Trophoblast cell (in vitro differentiated cells and primary cell): ENCODE measurements at regions not wholly inside any gene's neighbourhood (a gene's known extent, or its start where the extent isn't known, plus 50 kb on each side); places are given as distances from the start of the nearest gene placed in this dataset.
"Not testable (repeated sequence)": the region's sequence is repeated elsewhere in the genome, so short reads cannot be mapped to it uniquely, and the experiment has no call there.

Experiments used
- DNase-seq, 2 donors: peaks; one replicate each; pipeline ENCODE4 v3.0.0-alpha.2; 2016
- H2AFZ ChIP-seq: 2 replicates; pipeline ENCODE4 v1.6.1; 2013; ENCODE audit warnings: low read length, moderate library complexity, mild to moderate bottlenecking; ENCODE audit not compliant: insufficient read depth, poor library complexity
- H2AK5ac ChIP-seq: 2 replicates; pipeline ENCODE4 v1.6.1; 2013; ENCODE audit warnings: mild to moderate bottlenecking, low read length
- H2BK120ac ChIP-seq: 2 replicates; pipeline ENCODE4 v1.6.1; 2013; ENCODE audit warnings: low read length, mild to moderate bottlenecking, moderate library complexity; ENCODE audit not compliant: insufficient read depth, poor library complexity
- H2BK12ac ChIP-seq: 2 replicates; pipeline ENCODE4 v1.6.1; 2013; ENCODE audit warnings: mild to moderate bottlenecking, low read length, moderate library complexity
- H2BK5ac ChIP-seq: 2 replicates; pipeline ENCODE4 v1.6.1; 2013; ENCODE audit warnings: low read length, low read depth, moderate library complexity, mild to moderate bottlenecking; ENCODE audit not compliant: poor library complexity
- H3K14ac ChIP-seq: 2 replicates; pipeline ENCODE4 v1.6.1; 2013; ENCODE audit warnings: mild to moderate bottlenecking, low read length
- H3K18ac ChIP-seq: 2 replicates; pipeline ENCODE4 v1.6.1; 2013; ENCODE audit warnings: mild to moderate bottlenecking, low read length
- H3K23ac ChIP-seq: 2 replicates; pipeline ENCODE4 v1.6.1; 2013; ENCODE audit warnings: low read length
- H3K27ac ChIP-seq: 2 replicates; pipeline ENCODE4 v1.5.1; 2013; ENCODE audit warnings: low read depth, mild to moderate bottlenecking, inconsistent platforms, low read length, moderate library complexity
- H3K27me3 ChIP-seq: 2 replicates; pipeline ENCODE4 v1.6.1; 2013; ENCODE audit warnings: inconsistent platforms, mild to moderate bottlenecking, low read length, moderate library complexity; ENCODE audit not compliant: insufficient read depth
- H3K36me3 ChIP-seq, 2 experiments: 1 replicate in 1 of 2; 2 replicates in 1 of 2; pipeline ENCODE4 v1.6.1; 2013; ENCODE audit warnings: low read length in 2 of 2, mild to moderate bottlenecking in 2 of 2, moderate library complexity in 1 of 2; ENCODE audit not compliant: insufficient read depth in 2 of 2, control insufficient read depth in 1 of 2
- H3K4ac ChIP-seq: 2 replicates; pipeline ENCODE4 v1.6.1; 2013; ENCODE audit warnings: low read depth, mild to moderate bottlenecking, low read length, moderate library complexity
- H3K4me1 ChIP-seq, 2 experiments: 1 replicate in 1 of 2; 2 replicates in 1 of 2; pipeline ENCODE4 v1.6.1; 2013; ENCODE audit warnings: low read length in 2 of 2, mild to moderate bottlenecking in 2 of 2, moderate library complexity in 1 of 2; ENCODE audit not compliant: insufficient read depth in 2 of 2, control insufficient read depth in 1 of 2
- H3K4me2 ChIP-seq: 2 replicates; pipeline ENCODE4 v1.6.1; 2013; ENCODE audit warnings: inconsistent platforms, mild to moderate bottlenecking, low read length, moderate library complexity
- H3K4me3 ChIP-seq: 2 replicates; pipeline ENCODE4 v1.5.1; 2013; ENCODE audit warnings: mild to moderate bottlenecking, low read depth, low read length, inconsistent platforms
- H3K79me1 ChIP-seq: one replicate; pipeline ENCODE4 v1.6.1; 2013; ENCODE audit warnings: low read length
- H3K79me2 ChIP-seq: 2 replicates; pipeline ENCODE4 v1.6.1; 2013; ENCODE audit warnings: low read length, mild to moderate bottlenecking; ENCODE audit not compliant: control insufficient read depth, insufficient read depth, poor library complexity
- H3K9ac ChIP-seq: 2 replicates; pipeline ENCODE4 v1.6.1; 2013; ENCODE audit warnings: mild to moderate bottlenecking, low read length
- H3K9me3 ChIP-seq: 2 replicates; pipeline ENCODE4 v1.6.1; 2013; ENCODE audit warnings: low read depth, mild to moderate bottlenecking, control low read depth, inconsistent platforms, low read length; ENCODE audit not compliant: insufficient read depth
- H4K12ac ChIP-seq: 2 replicates; pipeline ENCODE4 v1.6.1; 2013; ENCODE audit warnings: low read depth, mild to moderate bottlenecking, low read length, moderate library complexity
- H4K8ac ChIP-seq: 2 replicates; pipeline ENCODE4 v1.6.1; 2013; ENCODE audit warnings: low read depth, mild to moderate bottlenecking, low read length, moderate library complexity
- H4K91ac ChIP-seq: one replicate; pipeline ENCODE4 v1.6.1; 2013; ENCODE audit warnings: low read depth, mild to moderate bottlenecking, low read length, moderate library complexity
- WGBS: extraction: QIAGEN DNeasy Blood & Tissue Kit; methylation state at CpG from one replicate; pipeline ENCODE4 v1.1.7; 2013; ENCODE audit warnings: missing lambda C conversion rate; ENCODE audit not compliant: insufficient read length, insufficient coverage; ENCODE audit errors: extremely low coverage; 5-methylcytosine and 5-hydroxymethylcytosine counted together

DNA sequence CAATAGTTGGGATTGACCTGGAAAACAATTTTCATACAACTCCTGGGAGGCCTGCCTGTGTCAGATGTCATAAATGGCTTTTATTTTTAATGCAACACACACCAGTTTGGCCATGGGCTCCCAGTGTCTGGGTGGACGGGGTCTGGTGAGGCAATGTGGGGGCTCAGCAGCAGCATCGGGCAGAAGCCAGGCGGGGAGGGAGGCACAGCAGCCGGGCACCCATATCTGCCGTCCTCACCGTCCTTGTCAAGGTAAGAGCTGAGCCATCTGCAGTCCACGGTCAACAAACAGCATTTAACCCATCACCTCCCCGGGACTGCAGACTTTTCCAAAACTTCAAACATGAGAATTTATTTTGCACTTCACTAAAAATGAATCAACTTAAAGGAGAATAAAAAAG, 154.0 kb upstream of the ZNF469 start:
- H3K4me1 ChIP-seq, H3K18ac ChIP-seq, H4K12ac ChIP-seq, H3K4me2 ChIP-seq, H3K23ac ChIP-seq, H3K79me2 ChIP-seq, H2BK120ac ChIP-seq, H2AFZ ChIP-seq, H3K9ac ChIP-seq, H3K4me3 ChIP-seq, H4K91ac ChIP-seq, H4K8ac ChIP-seq, H2BK5ac ChIP-seq, H3K14ac ChIP-seq, H3K27me3 ChIP-seq, H3K27ac ChIP-seq, H3K9me3 ChIP-seq, H3K79me1 ChIP-seq, H3K4ac ChIP-seq, DNase-seq, H2BK12ac ChIP-seq, H3K36me3 ChIP-seq, H2AK5ac ChIP-seq: not testable (repeated sequence)
- no CpG with 5 or more reads among the region's 8 CpGs for WGBS

DNA sequence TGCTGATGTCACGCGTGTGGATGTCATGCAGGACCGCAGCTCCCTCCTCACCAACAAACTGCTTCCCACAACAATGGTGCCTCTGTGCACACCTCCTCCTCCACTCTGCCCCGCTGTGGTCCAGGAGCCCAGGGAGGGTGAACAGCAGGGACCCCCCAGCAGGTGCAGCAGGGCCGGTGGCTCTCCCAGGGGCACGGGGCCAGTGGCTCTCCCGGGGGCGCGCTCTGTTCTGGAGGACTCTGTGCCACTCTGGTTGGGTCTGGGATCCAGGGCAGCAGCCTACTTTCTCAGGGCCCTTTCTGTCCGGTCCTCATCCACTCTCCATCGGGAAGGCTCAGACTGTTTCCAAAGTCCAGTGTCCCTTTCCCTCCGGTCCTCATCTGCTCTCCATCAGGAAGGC, 153.0 kb upstream of the ZNF469 start:
- not testable (repeated sequence) for H3K79me2 ChIP-seq, H4K91ac ChIP-seq, H3K9ac ChIP-seq, DNase-seq, H2BK5ac ChIP-seq, H3K14ac ChIP-seq, H2AK5ac ChIP-seq, H3K27me3 ChIP-seq, H3K36me3 ChIP-seq, H3K23ac ChIP-seq, H3K18ac ChIP-seq, H3K79me1 ChIP-seq, H3K4ac ChIP-seq, H3K27ac ChIP-seq, H3K4me1 ChIP-seq, H3K9me3 ChIP-seq, H4K12ac ChIP-seq, H2BK12ac ChIP-seq, H2BK120ac ChIP-seq, H3K4me2 ChIP-seq, H2AFZ ChIP-seq, H4K8ac ChIP-seq
- peak overlapping the region; percentile 36 for H3K4me3 ChIP-seq
- WGBS, result no CpG with 5 or more reads among the region's 12 CpGs

DNA sequence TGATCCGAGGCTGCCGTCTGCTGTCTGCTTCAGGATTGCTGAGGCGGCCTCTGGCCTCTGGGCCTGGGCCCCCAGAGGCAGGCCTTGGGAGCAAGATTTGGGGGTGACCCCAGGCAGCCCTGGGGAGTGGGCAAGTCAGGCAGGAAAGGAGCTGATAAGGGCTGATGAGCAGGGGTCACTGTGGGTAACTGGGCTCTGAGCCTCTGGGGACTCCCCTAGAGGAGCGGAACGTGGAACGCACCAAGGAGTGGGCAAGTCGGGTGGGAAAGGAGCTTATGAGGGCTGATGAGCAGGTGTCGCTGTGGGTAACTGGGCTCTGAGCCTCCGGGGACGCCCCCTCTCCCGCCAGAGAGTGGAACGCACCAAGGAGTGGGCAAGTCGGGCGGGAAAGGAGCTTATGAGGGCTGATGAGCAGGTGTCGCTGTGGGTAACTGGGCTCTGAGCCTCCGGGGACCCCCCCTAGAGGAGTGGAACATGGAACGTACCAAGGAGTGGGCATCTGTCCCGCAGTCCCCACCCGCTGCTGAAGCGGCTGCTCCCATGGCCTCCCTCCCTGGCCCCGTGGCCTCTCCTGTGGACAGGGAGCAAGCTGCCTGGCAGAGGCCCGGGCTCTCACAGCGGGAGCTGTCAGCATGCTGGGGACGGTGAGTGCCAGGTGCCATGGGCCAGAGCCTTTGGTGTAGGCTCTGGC, 152.3 kb upstream of the ZNF469 start:
- not testable (repeated sequence) for H2AK5ac ChIP-seq, H3K27me3 ChIP-seq, H2AFZ ChIP-seq, H3K9me3 ChIP-seq, H3K36me3 ChIP-seq, H3K14ac ChIP-seq, H3K9ac ChIP-seq, H2BK12ac ChIP-seq, H3K4ac ChIP-seq, H4K12ac ChIP-seq, H4K8ac ChIP-seq, H3K79me1 ChIP-seq, H3K27ac ChIP-seq, H3K4me2 ChIP-seq, H3K18ac ChIP-seq, H2BK5ac ChIP-seq, H2BK120ac ChIP-seq, H4K91ac ChIP-seq, H3K4me3 ChIP-seq, DNase-seq, H3K79me2 ChIP-seq, H3K23ac ChIP-seq
- H3K4me1 ChIP-seq, result peaks cover 11% of the 10 kb centered on the region in 2 experiments
- WGBS, result no CpG with 5 or more reads among the region's 24 CpGs

DNA sequence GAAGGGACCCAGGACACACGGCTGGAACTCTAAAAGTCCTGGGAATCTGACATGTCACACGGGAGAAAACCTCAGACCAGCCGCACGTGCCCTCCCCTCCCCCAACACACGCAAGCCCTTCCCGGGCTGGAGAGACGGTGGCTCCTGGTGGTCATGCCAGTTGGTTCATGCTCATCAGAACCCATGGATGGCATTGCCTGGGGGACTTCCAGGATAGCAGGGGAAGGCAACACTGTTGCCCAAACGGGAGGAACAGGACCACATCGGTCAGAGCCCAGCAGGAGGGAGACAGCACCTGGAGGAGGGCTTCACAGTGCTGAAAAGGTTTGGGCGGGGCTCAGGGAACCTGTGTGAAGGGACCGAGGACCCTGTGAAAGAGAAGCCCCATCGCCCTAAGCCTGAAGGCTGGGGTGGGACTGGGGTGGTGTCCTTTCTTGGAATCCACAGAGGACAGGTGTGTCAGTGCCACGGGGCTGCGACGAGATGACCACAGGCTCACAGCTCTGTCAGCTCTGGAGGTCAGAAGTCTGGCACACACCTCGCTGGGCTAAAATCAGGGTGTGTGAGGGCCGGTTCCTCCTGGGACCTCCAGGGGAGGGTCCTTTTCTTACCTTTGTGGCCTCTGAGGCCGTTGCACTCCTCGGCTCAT, 151.7 kb upstream of the ZNF469 start:
- not testable (repeated sequence) for H2AK5ac ChIP-seq, H3K4ac ChIP-seq, H2BK120ac ChIP-seq, H2BK5ac ChIP-seq, H3K14ac ChIP-seq, H3K23ac ChIP-seq, H3K79me2 ChIP-seq, H2AFZ ChIP-seq, H3K4me3 ChIP-seq, H3K36me3 ChIP-seq, DNase-seq, H3K9me3 ChIP-seq, H3K18ac ChIP-seq, H4K8ac ChIP-seq, H4K12ac ChIP-seq, H3K27ac ChIP-seq, H3K27me3 ChIP-seq, H3K4me2 ChIP-seq, H2BK12ac ChIP-seq, H4K91ac ChIP-seq, H3K9ac ChIP-seq
- no CpG with 5 or more reads among the region's 19 CpGs for WGBS
- peaks cover 13% of the 10 kb centered on the region for H3K79me1 ChIP-seq
- peaks cover 14 to 16% of the 10 kb centered on the region in 2 experiments for H3K4me1 ChIP-seq
